ENCODE measurements at regions not wholly inside any gene's neighbourhood (a gene's known extent, or its start where the extent isn't known, plus 50 kb on each side); places are given as distances from the start of the nearest gene placed in this dataset.
A peak's percentile ranks its signal among the peaks of the same experiment; 100 is the strongest.

DNA sequence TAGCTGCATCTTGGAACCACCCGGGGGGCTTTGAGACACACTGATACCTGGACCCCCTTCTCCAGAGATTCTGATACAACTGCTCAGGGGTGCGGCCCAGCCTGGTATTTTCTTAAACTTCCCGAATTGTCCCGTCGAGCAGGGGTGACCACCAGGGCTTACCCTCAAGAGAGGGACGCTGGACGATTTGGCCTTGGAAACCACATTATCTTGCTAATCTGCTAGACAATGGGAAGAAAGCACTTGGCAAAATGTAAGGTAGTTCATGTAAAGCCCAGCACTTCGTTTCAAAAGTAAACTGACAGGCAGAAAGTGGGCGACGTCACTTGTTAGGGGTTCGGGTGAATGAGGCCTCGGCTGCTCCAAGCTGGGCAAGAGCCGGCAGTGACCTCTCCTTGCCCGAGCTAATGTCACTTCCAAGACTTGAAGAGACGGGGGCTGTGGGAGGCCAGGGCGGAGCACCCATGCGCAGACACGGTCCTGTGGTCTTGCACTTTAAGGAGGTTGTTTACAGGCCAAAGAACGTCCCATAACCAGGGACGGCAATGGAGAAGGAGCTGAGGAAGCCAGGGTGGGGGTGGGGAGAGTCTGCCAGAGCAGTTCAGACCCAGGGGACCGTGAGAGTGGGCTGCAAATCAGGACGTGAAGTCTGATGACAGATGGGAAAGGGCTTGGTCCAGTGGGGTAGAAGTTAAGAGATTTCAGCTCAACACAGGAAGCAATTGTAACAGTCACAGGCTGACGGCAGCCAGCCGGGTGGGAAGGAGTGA is 152.7 kb upstream of the GSE1 start:
- Histone ChIP-seq H3K27me3 (ENCODE audit: insufficient read depth, low read length, poor library complexity) (no peaks in the 10 kb centered on the region), H3K4me1 (ENCODE audit: insufficient read depth, low read length) (peaks cover 76% of the 10 kb centered on the region), H3K9ac (ENCODE audit: low read depth, low read length) (peak overlapping the region; percentile 57), H3K79me2 (ENCODE audit: insufficient read depth, low read length) (peaks cover 12% of the 10 kb centered on the region), H2AFZ (ENCODE audit: low read depth, low read length) (no peak overlapping the region), H4K20me1 (ENCODE audit: insufficient read depth, low read length) (no peaks in the 10 kb centered on the region), H3K4me3 (ENCODE audit: low read depth in 1 of 2, low read length in 2 of 2) (peak overlapping the region in 1 of 2 experiments; percentile 56; a peak in 1 of 4 replicates), H3K4me2 (ENCODE audit: insufficient read depth, low read length) (peak overlapping the region; percentile 67), H3K9me3 (ENCODE audit: insufficient read depth, low read length, severe bottlenecking) (no peaks in the 10 kb centered on the region), H3K36me3 (ENCODE audit: insufficient read depth, low read length) (no peaks in the 10 kb centered on the region), H3K27ac (ENCODE audit: low read length) (peak overlapping the region; percentile 77)
- TF ChIP-seq, protein P1, sequence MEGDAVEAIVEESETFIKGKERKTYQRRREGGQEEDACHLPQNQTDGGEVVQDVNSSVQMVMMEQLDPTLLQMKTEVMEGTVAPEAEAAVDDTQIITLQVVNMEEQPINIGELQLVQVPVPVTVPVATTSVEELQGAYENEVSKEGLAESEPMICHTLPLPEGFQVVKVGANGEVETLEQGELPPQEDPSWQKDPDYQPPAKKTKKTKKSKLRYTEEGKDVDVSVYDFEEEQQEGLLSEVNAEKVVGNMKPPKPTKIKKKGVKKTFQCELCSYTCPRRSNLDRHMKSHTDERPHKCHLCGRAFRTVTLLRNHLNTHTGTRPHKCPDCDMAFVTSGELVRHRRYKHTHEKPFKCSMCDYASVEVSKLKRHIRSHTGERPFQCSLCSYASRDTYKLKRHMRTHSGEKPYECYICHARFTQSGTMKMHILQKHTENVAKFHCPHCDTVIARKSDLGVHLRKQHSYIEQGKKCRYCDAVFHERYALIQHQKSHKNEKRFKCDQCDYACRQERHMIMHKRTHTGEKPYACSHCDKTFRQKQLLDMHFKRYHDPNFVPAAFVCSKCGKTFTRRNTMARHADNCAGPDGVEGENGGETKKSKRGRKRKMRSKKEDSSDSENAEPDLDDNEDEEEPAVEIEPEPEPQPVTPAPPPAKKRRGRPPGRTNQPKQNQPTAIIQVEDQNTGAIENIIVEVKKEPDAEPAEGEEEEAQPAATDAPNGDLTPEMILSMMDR (IDR thresholded peaks at IDR 0.05; ENCODE audit: borderline replicate concordance, extremely low read depth, low read length, poor library complexity, severe bottlenecking): no peak
- no peak for TF ChIP-seq EZH2 (IDR thresholded peaks at IDR 0.05; ENCODE audit: borderline replicate concordance, low read depth, low read length, severe bottlenecking)
- ATAC-seq (ENCODE audit: insufficient read depth, low read depth) (no peak), DNase-seq (no peak)

GRCh38 chr16:85461022-85461813 is 151.9 kb upstream of the GSE1 start:
- H3K4me1 ChIP-seq (ENCODE audit: insufficient read depth, low read length): peaks cover 68% of the 10 kb centered on the region
- H3K9me3 ChIP-seq (ENCODE audit: insufficient read depth, low read length, severe bottlenecking): no peaks in the 10 kb centered on the region
- ATAC-seq (ENCODE audit: insufficient read depth, low read depth): 0 out of 3 replicates have a peak, but pooled peaks have one; percentile 4
- no peaks in the 10 kb centered on the region for H3K27me3 ChIP-seq (ENCODE audit: insufficient read depth, low read length, poor library complexity)
- peaks cover 12% of the 10 kb centered on the region for H3K79me2 ChIP-seq (ENCODE audit: insufficient read depth, low read length)
- H3K36me3 ChIP-seq (ENCODE audit: insufficient read depth, low read length): peaks cover 3% of the 10 kb centered on the region; the same call in 1 of the 2 replicates
- H2AFZ ChIP-seq (ENCODE audit: low read depth, low read length): peak overlapping the region; percentile 65
- peak overlapping the region; percentile 77 for H3K27ac ChIP-seq (ENCODE audit: low read length)
- no peak for TF ChIP-seq EZH2 (IDR thresholded peaks at IDR 0.05; ENCODE audit: borderline replicate concordance, low read depth, low read length, severe bottlenecking)
- TF ChIP-seq, protein P1 (IDR thresholded peaks at IDR 0.05; ENCODE audit: borderline replicate concordance, extremely low read depth, low read length, poor library complexity, severe bottlenecking): no peak
- H3K9ac ChIP-seq (ENCODE audit: low read depth, low read length): peak overlapping the region; percentile 57
- peak overlapping the region; percentile 67 for H3K4me2 ChIP-seq (ENCODE audit: insufficient read depth, low read length)
- H3K4me3 ChIP-seq (ENCODE audit: low read depth in 1 of 2, low read length in 2 of 2): peak overlapping the region in 1 of 2 experiments; percentile 56; a peak in 3 of 4 replicates
- H4K20me1 ChIP-seq (ENCODE audit: insufficient read depth, low read length): no peaks in the 10 kb centered on the region
- peak; percentile 65 for DNase-seq

GRCh38 chr16:85461814-85462713 is 151.1 kb upstream of the GSE1 start:
- Histone ChIP-seq H3K27me3 (ENCODE audit: insufficient read depth, low read length, poor library complexity) (no peaks in the 10 kb centered on the region), H3K4me1 (ENCODE audit: insufficient read depth, low read length) (peaks cover 59% of the 10 kb centered on the region), H3K4me2 (ENCODE audit: insufficient read depth, low read length) (peak overlapping the region; percentile 67), H3K4me3 (ENCODE audit: low read depth in 1 of 2, low read length in 2 of 2) (peak overlapping the region; percentile 43 to 56), H3K36me3 (ENCODE audit: insufficient read depth, low read length) (peaks cover 3% of the 10 kb centered on the region; the same call in 1 of the 2 replicates), H4K20me1 (ENCODE audit: insufficient read depth, low read length) (no peaks in the 10 kb centered on the region), H3K9ac (ENCODE audit: low read depth, low read length) (peak overlapping the region; percentile 57), H2AFZ (ENCODE audit: low read depth, low read length) (peak overlapping the region; percentile 65), H3K79me2 (ENCODE audit: insufficient read depth, low read length) (peaks cover 12% of the 10 kb centered on the region), H3K27ac (ENCODE audit: low read length) (peak overlapping the region; percentile 77), H3K9me3 (ENCODE audit: insufficient read depth, low read length, severe bottlenecking) (no peaks in the 10 kb centered on the region)
- TF ChIP-seq, protein P1 (IDR thresholded peaks at IDR 0.05; ENCODE audit: borderline replicate concordance, extremely low read depth, low read length, poor library complexity, severe bottlenecking): peak; percentile 10
- TF ChIP-seq EZH2 (IDR thresholded peaks at IDR 0.05; ENCODE audit: borderline replicate concordance, low read depth, low read length, severe bottlenecking): no peak
- DNase-seq: peak; percentile 75
- peak; percentile 84 for ATAC-seq (ENCODE audit: insufficient read depth, low read depth)
